Pancreas (tissue), 10 donors: ENCODE measurements at regions not wholly inside any gene's neighbourhood (a gene's known extent, or its start where the extent isn't known, plus 50 kb on each side); places are given as distances from the start of the nearest gene placed in this dataset.

Source experiments
- ATAC-seq, 4 donors: fragments of 200-7000 bp; cut with Tn5 transposase; one replicate each; pipeline versions ENCODE4 v1.8.0 to v1.9.1; 2020; ENCODE audit warnings: mild to moderate bottlenecking in 4 of 4, moderate library complexity in 4 of 4
- DNase-seq, 6 donors: peaks; one replicate each; pipeline ENCODE4 v3.0.0-alpha.2; 2020
- FAIRE-seq: peaks from 2 replicates; lab custom pipeline; 2012; peaks lifted over from hg19 to GRCh38; lab: Jason Lieb, UNC
- H3K27ac ChIP-seq, 4 donors: fragments of 200-600 bp; sonication (generic); 1 replicate in 3 of 4; 2 replicates in 1 of 4; pipeline versions ENCODE4 v1.5.0 to v1.8.0; 2020
- H3K27me3 ChIP-seq, 4 donors: fragments of 200-600 bp; one replicate each; pipeline ENCODE4 v1.8.0; 2021
- H3K36me3 ChIP-seq, 3 donors: fragments of 200-600 bp; sonication (generic) in 1 of 3; one replicate each; pipeline versions ENCODE4 v1.5.0 to v1.8.0; 2020 to 2021
- H3K4me1 ChIP-seq, 3 donors: fragments of 200-600 bp; one replicate each; pipeline ENCODE4 v1.8.0; 2021
- H3K4me3 ChIP-seq, 4 donors: fragments of 200-600 bp; sonication (generic) in 2 of 4; one replicate each; pipeline versions ENCODE4 v1.5.0 to v1.8.0; 2020 to 2021
- H3K9me3 ChIP-seq, 4 donors: fragments of 200-600 bp; one replicate each; pipeline ENCODE4 v1.8.0; 2021
- CTCF ChIP-seq, 4 donors: fragments of 200-600 bp; sonication (generic) in 3 of 4; IDR thresholded peaks; one replicate each; pipeline versions ENCODE4 v1.5.0 to v1.8.0; 2021; ENCODE audit warnings: antibody characterized with exemption in 4 of 4
- WGBS, 2 donors: extraction: QIAGEN DNeasy Blood & Tissue Kit; methylation state at CpG; one replicate each; pipeline ENCODE4 v1.1.7; 2013; 5-methylcytosine and 5-hydroxymethylcytosine counted together
- intact Hi-C, 3 donors: fragments of 100-400 bp; cut with DNase I; formaldehyde crosslinking; loops; one replicate each; pipeline versions ENCODE4 v1.11.1 to v1.14.2; 2022
- donor health status: healthy with polysubstance abuse.
- donor health status: DM: no; HTN: no; CAD: no; lungs with moderate emphysema.
- donor health status: DM: no; HTN: no; CAD: no.
- donor health status: control.
- donor health status: control.
- donor health status: Bipolar disorder and iron deficiency.
- donor health status: DM: yes; HTN: yes; CAD: no.
- donor health status: DM: no; HTN: no; CAD: no.
- donor health status: DM: no; HTN: no; CAD: no.
- donor health status: DM: yes; HTN: yes; CAD: no.

DNA sequence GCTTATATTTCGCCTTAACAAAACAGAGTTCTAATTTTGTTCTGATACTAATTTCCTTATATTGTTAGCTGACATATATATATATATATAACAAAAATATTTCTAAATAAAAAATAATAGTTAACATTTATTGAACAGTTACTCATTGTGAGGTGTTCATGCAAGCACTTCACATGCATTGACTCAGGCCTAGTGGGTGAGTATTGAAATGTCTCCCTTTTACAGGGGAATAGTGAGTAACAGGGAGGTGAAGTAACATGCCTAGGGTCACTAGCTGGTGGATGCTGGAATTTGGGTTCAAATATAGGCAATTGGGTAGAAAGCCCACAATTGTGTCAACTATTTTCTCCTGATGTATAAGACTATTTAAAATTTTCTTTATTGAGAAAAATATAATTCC, 102.6 kb upstream of the ZPLD1 start:
- intact Hi-C loops, result no loop called here
- WGBS, 2 donors, result 73 to 84% methylated on average over 1 of the region's 1 CpG
- DNase-seq (no peak), FAIRE-seq (no peak), ATAC-seq (no peak)
- TF ChIP-seq CTCF (IDR thresholded peaks at IDR 0.05), result no peak
- no peaks in the 10 kb centered on the region for H3K4me1 ChIP-seq
- H3K27me3 ChIP-seq, result no peaks in the 10 kb centered on the region
- no peaks in the 10 kb centered on the region for H3K9me3 ChIP-seq
- H3K36me3 ChIP-seq, result no peaks in the 10 kb centered on the region
- H3K4me3 ChIP-seq, result no peak overlapping the region
- H3K27ac ChIP-seq, result no peak overlapping the region

- intact Hi-C loops, result no loop called here
- FAIRE-seq (no peak), DNase-seq (no peak), ATAC-seq (no peak)
- H3K36me3 ChIP-seq, result no peaks in the 10 kb centered on the region
- no peaks in the 10 kb centered on the region for H3K27me3 ChIP-seq
- no peaks in the 10 kb centered on the region for H3K9me3 ChIP-seq
- H3K4me3 ChIP-seq, result no peak overlapping the region
- H3K4me1 ChIP-seq, result no peaks in the 10 kb centered on the region
- no peak overlapping the region for H3K27ac ChIP-seq
- TF ChIP-seq CTCF (IDR thresholded peaks at IDR 0.05), result no peak
Observed at GRCh38 chr3:102332934-102333333, 101.9 kb upstream of the ZPLD1 start.

GRCh38 chr3:102336130-102336529, 98.7 kb upstream of the ZPLD1 start:
- FAIRE-seq, result no peak
- intact Hi-C loops, result no loop called here
- no peak for TF ChIP-seq CTCF (IDR thresholded peaks at IDR 0.05)
- Histone ChIP-seq H3K27ac (no peak overlapping the region), H3K4me3 (no peak overlapping the region), H3K27me3 (no peaks in the 10 kb centered on the region), H3K9me3 (no peaks in the 10 kb centered on the region), H3K4me1 (no peaks in the 10 kb centered on the region), H3K36me3 (no peaks in the 10 kb centered on the region)
- WGBS, 2 donors, result 53 to 68% methylated on average over 3 of the region's 3 CpGs
- no peak for ATAC-seq
- DNase-seq, result no peak

DNA sequence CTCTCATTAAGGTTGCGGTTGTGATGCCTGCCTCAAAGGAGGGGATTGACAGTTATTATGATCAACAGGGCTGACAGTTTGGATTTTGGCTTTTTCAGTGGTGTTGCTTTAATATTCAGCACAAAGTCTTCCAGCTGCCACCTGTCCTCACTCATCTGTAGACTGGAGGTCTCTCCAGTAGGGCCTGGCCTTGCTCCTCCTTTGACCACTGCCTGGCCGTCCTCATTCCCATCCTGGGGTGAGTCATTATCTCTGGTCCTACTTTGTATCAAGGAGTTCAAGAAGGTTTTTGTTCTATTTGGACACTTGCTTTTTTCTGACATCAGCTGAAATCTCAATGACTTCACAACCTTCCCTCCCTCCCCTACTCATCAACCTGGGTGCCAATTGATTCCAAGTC, 95.1 kb upstream of the ZPLD1 start:
- Histone ChIP-seq H3K36me3 (no peaks in the 10 kb centered on the region), H3K4me3 (no peak overlapping the region), H3K27ac (no peak overlapping the region), H3K4me1 (no peaks in the 10 kb centered on the region), H3K9me3 (no peaks in the 10 kb centered on the region), H3K27me3 (no peaks in the 10 kb centered on the region)
- TF ChIP-seq CTCF (IDR thresholded peaks at IDR 0.05), result no peak
- intact Hi-C loops, result no loop called here
- DNase-seq (peak in 1 of 6 donors; percentile 9), FAIRE-seq (no peak), ATAC-seq (no peak)
- 78 to 81% methylated on average over 2 of the region's 2 CpGs for WGBS, 2 donors

GRCh38 chr3:102346897-102347296, 87.9 kb upstream of the ZPLD1 start:
- DNase-seq (no peak), ATAC-seq (no peak), FAIRE-seq (no peak)
- no peaks in the 10 kb centered on the region for H3K9me3 ChIP-seq
- H3K4me3 ChIP-seq, result no peak overlapping the region
- H3K27ac ChIP-seq, result no peak overlapping the region
- TF ChIP-seq CTCF (IDR thresholded peaks at IDR 0.05), result no peak
- H3K36me3 ChIP-seq, result no peaks in the 10 kb centered on the region
- no peaks in the 10 kb centered on the region for H3K27me3 ChIP-seq
- H3K4me1 ChIP-seq, result no peaks in the 10 kb centered on the region
- intact Hi-C loops, result no loop called here
